ENCODE measurements at regions not wholly inside any gene's neighbourhood (a gene's known extent, or its start where the extent isn't known, plus 50 kb on each side); places are given as distances from the start of the nearest gene placed in this dataset.
"Not testable (repeated sequence)": the region's sequence is repeated elsewhere in the genome, so short reads cannot be mapped to it uniquely, and the experiment has no call there.

GRCh38 chr17:21511363-21512195 lies 135.4 kb downstream of the KCNJ12 start:
- peak; percentile 48 for TF ChIP-seq CTCF (IDR thresholded peaks at IDR 0.05; ENCODE audit: unreplicated experiment)
- no TSS peak for BruUV-seq (replicated peaks)
- Mint-ChIP-seq H3K27ac (ENCODE audit: unreplicated experiment) (no peak overlapping the region), H3K4me3 (ENCODE audit: low read depth, unreplicated experiment) (peak overlapping the region; percentile 64), H3K4me1 (ENCODE audit: low read depth, unreplicated experiment) (peaks cover 8% of the 10 kb centered on the region), H3K27me3 (ENCODE audit: unreplicated experiment) (peaks cover 75% of the 10 kb centered on the region), H3K9me3 (ENCODE audit: low read depth, unreplicated experiment) (no peaks in the 10 kb centered on the region), H3K36me3 (ENCODE audit: insufficient read depth, unreplicated experiment) (peaks cover 8% of the 10 kb centered on the region)
- intact Hi-C loops (cut with micrococcal nuclease; ENCODE audit: unreplicated experiment): loop anchor here (10.0 kb wide), 3 partner anchors 57 to 387 kb away; partner anchors contain the start of genes DHRS7B and MAP2K3
- CTCF ChIA-PET: interaction anchor here (0.7 to 1.3 kb wide), 5 partner anchors 23 to 232 kb away, joined by 3 to 16 read pairs (median 4); no protein-coding TSS in a partner anchor
- peak; percentile 74 for DNase-seq

- H3K36me3 Mint-ChIP-seq (ENCODE audit: insufficient read depth, unreplicated experiment): peaks cover 8% of the 10 kb centered on the region
- peak overlapping the region; percentile 26 for H3K4me3 Mint-ChIP-seq (ENCODE audit: low read depth, unreplicated experiment)
- no peaks in the 10 kb centered on the region for H3K9me3 Mint-ChIP-seq (ENCODE audit: low read depth, unreplicated experiment)
- intact Hi-C loops (cut with micrococcal nuclease; ENCODE audit: unreplicated experiment): loop anchor here (10.0 kb wide), 3 partner anchors 58 to 388 kb away; partner anchors contain the start of genes DHRS7B and MAP2K3
- peaks cover 75% of the 10 kb centered on the region for H3K27me3 Mint-ChIP-seq (ENCODE audit: unreplicated experiment)
- BruUV-seq (replicated peaks): no TSS peak
- peaks cover 8% of the 10 kb centered on the region for H3K4me1 Mint-ChIP-seq (ENCODE audit: low read depth, unreplicated experiment)
- TF ChIP-seq CTCF (IDR thresholded peaks at IDR 0.05; ENCODE audit: unreplicated experiment): no peak
- no peak for DNase-seq
- CTCF ChIA-PET: interaction anchor here (1.0 to 1.3 kb wide), 4 partner anchors 55 to 393 kb away, joined by 4 to 12 read pairs (median 7); no protein-coding TSS in a partner anchor
- H3K27ac Mint-ChIP-seq (ENCODE audit: unreplicated experiment): no peak overlapping the region
These were observed 136.3 kb downstream of the KCNJ12 start for GRCh38 chr17:21512307-21513011.

DNA sequence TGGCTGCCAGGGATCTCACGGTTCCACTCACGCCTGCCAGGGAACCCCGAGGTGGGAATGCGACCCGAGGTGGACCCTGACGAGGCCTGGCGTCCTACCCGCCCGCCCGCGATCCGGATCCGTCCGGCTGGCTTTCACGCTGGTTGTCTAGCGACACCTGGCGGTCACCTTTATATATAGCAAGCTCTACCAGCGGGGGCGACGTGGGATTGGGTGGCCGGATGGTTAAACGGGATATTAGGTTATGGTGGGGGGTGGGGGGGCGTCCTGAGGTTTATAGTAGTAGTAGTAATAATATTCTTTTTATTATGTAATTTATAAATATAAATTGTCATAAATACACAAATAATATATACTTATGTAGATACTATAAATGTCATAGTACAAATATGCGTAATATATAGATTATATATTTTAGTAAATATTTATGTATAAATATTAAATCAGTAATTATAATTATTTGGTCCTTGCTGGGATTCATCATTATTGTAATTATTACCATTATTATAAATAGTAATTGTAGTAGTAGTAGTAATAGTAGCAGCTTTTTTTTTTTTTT lies 136.9 kb downstream of the KCNJ12 start:
- intact Hi-C loops (cut with micrococcal nuclease; ENCODE audit: unreplicated experiment): loop anchor here (10.0 kb wide), 3 partner anchors 58 to 388 kb away; partner anchors contain the start of genes DHRS7B and MAP2K3
- Mint-ChIP-seq H3K4me1 (ENCODE audit: low read depth, unreplicated experiment) (peaks cover 8% of the 10 kb centered on the region), H3K4me3 (ENCODE audit: low read depth, unreplicated experiment) (peak overlapping the region; percentile 26), H3K9me3 (ENCODE audit: low read depth, unreplicated experiment) (no peaks in the 10 kb centered on the region), H3K27me3 (ENCODE audit: unreplicated experiment) (peaks cover 76% of the 10 kb centered on the region), H3K36me3 (ENCODE audit: insufficient read depth, unreplicated experiment) (peaks cover 8% of the 10 kb centered on the region), H3K27ac (ENCODE audit: unreplicated experiment) (no peak overlapping the region)
- peak; percentile 72 for DNase-seq
- no TSS peak for BruUV-seq (replicated peaks)
- CTCF ChIA-PET: interaction anchor here (0.6 to 1.2 kb wide), 6 partner anchors 9 to 394 kb away, joined by 3 to 12 read pairs (median 4); no protein-coding TSS in a partner anchor
- TF ChIP-seq CTCF (IDR thresholded peaks at IDR 0.05; ENCODE audit: unreplicated experiment): peak; percentile 66

DNA sequence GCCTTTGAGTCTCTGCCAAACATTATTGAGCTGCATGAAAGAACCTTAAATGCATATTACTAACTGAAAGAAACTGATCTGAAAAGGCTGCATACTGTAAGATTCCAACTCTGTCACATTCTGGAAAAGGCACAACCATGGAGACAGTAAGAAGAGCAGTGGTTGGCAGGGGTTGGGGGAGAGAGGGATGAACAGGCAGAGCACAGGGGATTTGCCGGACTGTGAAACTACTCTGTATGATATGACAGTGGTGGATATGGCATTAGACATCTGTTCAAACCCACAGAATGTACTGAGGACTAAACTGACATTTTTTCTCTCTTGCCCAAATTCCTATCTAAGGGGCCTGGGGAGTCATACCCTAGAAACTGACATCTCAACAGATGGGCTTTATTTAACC lies 138.4 kb downstream of the KCNJ12 start:
- H3K4me3 Mint-ChIP-seq (ENCODE audit: low read depth, unreplicated experiment); H3K4me1 Mint-ChIP-seq (ENCODE audit: low read depth, unreplicated experiment); H3K9me3 Mint-ChIP-seq (ENCODE audit: low read depth, unreplicated experiment); H3K27ac Mint-ChIP-seq (ENCODE audit: unreplicated experiment); CTCF ChIA-PET; BruUV-seq (replicated peaks); H3K36me3 Mint-ChIP-seq (ENCODE audit: insufficient read depth, unreplicated experiment); DNase-seq: not testable (repeated sequence)
- H3K27me3 Mint-ChIP-seq (ENCODE audit: unreplicated experiment): peaks cover 80% of the 10 kb centered on the region
- intact Hi-C loops (cut with micrococcal nuclease; ENCODE audit: unreplicated experiment): loop anchor here (10.0 kb wide), 3 partner anchors 60 to 390 kb away; partner anchors contain the start of genes DHRS7B and MAP2K3
